NCI-H146 (cell line): ENCODE measurements at regions not wholly inside any gene's neighbourhood (a gene's known extent, or its start where the extent isn't known, plus 50 kb on each side); places are given as distances from the start of the nearest gene placed in this dataset.

ENCODE experiments used
- DNase-seq: peaks from one replicate; lab custom pipeline; 2025; lab: John Stamatoyannopoulos, UW

DNA sequence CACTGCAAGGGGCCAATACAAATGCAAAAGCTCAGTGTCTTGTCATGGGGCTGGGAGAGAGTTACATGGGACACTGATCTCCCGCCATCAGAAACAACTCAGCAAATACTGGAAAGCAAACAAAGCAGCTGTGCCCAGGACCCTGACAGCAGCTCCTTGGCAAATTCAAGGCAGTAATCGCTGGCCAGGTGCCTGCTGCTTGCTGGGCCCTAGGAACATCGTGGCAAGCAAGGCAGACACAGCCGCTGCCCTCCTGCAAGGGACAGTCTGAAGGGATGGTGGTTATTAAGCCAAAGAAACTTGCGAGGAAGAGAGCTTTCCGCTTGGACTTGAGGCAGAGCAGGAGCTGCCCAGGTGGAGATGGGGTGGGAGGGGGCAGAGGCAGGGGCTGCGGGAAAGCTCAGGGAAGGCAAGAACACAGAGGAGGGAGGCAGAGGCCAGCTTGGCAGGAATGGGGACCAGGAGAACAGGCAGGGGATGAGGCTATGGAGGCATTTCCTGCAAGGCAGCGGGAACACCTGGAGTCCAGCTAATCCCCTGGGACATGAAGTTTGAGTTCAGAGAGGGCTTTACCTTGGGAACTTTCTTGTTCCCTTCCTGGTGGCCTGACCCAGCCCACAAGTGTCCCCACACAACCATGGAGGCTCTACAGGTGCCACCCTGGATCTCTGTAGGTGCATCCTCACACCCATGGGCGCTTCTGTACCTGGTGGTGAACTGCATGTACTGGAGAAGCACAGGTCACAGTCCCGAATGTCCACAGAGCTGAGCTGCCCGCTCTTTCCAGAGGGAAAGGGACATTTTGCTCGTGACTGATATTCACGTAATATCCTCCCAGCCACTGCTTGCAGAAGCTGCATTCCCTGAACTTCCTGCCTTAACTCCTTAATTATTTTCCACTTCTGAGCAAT, 78.7 kb upstream of the ATP2B2 start:
- no peak for DNase-seq

DNA sequence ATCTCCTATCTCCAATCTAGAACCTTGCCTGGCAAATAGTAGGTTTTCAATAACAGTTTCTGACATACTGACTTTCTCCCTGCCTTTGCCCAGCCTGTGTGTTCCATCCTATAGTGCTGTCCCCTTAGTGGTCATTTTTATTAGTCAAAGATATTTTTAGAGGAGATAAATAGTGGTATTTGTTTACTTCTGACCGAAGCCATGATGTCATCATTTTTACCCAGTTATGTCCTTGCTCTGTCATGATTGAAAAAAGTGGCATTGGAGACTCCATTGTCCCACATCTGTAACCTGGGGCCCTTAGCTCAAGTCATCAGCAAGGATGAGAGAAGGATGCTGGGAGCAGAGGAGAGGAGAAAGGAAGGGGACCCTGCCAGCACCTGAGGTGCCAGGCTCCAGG, 80.6 kb upstream of the ATP2B2 start:
- no peak for DNase-seq

DNA sequence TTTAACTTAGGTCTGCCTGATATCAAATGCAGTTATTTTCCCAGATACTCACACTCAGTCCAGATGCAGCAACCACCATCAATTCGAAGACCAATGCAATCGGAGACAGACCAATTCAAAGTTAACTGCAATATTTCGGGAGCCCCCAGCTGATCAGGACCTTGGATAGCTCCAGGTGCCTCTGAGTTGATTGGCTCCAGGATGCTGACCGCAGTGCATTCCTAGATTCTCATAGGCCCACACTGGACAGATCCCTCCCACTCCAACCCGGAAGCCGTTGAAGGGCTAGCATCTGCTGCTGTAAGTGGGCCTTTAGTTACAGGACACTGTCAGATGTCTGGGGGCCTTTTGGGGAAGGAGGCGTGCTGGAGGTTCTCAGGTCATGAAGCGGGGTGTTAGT, 89.5 kb upstream of the ATP2B2 start:
- DNase-seq = no peak

DNA sequence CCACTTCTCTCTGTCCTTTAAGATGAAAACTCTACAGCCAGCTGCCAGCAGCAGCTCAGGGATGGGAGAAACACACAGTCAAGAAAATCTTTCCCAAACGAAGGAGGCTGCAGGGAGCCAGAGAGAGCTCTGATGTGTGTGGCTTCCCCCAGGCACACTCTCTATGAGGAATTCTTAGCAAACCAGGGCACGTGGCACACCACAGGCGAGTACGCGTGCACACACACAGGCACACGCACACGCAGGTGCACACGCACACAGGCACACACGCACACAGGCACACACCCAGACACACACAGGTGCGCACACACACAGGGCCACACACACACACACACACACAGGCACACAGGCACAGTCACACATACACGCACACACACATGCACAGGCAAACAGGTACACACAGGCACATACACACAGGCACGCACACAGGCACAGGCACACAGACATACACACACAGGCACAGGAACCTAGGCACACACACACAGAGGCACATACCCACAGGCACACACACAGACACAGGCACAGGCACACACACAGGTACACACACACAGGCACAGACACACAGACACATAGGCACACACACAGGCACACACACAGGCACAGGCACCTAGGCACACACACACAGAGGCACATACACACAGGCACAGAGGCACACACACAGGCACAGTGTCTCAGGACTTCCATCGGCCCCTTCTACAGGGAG, 91.5 kb upstream of the ATP2B2 start:
- DNase-seq = no peak

DNA sequence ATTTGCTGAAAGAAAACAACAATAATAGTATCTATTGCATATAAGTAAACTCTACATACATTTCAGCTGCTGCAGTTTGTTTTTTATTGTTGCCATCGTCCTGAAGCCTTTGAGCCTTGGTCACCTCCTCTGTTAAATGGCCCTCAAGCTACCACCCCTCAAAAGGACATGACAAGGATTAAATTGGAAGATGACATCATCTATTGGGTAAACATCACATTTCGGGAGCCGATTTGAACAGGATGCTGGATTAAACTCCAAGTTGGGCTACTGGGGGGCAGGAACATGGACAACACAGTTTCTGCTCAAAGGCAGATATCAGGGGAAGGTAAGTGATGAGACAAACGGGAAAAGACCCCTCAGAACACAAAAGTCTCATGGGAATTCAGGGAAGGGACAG, 92.3 kb upstream of the ATP2B2 start:
- DNase-seq = no peak

DNA sequence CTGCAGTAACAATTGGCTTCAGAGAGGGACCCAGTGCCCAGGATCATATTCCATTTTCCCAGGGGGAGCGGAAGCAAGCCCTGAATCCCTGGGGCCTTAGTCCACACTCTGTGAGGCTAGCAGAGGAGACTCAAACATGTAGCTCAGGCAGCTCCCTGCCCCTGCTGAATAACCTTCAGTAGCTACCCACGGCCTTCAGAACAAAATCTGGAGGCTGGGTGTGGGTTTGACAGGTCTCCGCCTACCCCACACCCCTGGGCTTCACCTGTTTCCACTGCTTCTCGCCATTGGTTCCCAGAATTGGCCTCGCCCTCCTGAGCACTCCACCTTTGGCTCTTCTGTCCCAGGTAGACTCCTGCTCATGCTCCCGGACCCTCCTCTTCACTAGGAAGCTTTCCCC, 93.6 kb upstream of the ATP2B2 start:
- no peak for DNase-seq

DNA sequence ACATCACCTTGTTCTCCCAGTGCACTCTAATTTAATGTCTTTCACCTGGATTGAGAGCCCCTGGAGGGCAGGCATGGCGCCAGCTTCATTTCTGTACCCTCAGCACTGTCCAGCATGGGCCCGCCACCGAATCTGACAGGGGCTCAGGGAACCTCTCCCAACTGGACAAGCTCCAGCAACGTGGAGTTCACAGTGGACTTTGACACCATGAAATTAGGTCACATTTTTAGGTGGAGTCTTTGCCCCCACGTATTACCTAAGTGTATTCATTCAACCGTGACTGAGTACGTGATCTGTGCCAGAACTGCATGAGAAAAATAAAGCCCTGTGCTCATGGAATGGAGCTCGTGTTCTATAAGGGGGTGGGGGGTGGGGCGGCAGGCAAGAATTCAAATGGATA, 94.1 kb upstream of the ATP2B2 start:
- no peak for DNase-seq

DNA sequence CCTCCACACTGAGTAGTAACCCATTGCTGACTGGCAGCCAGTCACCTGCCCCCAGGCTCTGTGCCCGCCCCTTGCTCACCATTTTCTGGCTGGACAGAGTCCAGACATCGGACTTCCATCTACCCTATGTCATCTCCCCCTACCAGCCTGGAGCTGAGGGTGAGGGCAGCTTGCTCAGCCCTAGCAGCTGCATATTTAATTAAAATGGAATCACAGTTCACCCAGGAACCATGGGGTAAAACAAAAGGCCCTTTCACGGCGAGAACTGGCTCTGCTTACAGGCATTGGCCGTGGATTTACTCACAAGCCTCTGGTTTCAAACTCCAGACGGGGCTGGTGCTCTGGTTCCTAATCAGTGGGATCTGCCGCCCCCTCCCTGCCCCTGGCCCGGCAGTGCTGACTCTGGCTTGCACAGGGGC, 94.9 kb upstream of the ATP2B2 start:
- DNase-seq = no peak

DNA sequence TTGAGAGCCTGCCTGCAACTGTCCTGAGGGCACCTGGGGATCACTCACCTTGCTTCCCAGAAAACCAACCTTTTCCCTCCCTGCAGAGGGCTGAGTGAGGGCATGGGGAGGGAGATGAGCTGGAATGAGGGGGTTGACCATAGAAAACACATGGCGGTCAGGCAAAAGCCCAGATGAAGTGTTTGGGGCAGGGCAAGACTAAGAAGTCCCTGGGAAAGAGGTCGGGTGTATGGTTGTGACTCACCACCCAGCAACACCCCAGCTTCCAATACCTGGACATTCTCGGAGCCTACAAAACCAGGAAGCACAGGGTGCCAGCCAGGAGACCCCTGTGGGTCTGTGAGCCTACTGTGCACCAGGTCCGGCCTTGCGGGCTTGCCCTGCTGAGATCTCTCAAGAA, 95.3 kb upstream of the ATP2B2 start:
- DNase-seq = no peak

DNA sequence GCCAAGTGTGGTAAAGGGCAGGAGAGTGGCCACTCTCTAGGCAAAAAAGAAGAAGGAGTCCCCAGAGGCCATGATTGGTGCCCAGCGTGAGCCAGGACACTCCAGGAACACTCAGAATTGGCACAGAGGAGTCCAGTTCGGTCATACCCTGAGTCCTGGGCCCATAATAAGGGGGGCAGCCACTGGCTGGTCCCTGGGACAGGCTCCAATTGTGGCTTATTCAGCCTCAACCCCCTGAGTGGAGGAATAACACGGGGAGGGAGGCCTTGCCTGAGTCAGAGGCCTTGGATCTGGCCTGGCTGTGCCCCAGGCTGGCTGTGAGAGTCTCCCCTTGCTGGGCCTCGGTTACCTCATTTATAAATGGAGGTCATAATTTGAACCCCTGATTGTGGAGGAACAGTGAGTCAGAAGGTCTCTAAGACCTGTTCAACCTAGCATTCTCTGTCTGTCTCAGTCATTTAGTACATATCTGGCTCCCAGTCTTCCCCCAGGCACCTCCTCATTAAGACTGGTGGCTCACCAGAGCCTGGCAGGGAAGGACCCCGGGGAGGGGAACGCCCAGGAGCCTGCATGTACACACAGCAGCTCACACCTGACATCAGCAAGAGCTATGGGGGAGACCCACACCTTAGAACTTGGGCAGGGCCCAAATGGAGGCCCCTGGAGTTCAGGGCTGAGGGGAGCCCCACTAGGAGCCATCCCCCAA, 95.9 kb upstream of the ATP2B2 start:
- no peak for DNase-seq

DNA sequence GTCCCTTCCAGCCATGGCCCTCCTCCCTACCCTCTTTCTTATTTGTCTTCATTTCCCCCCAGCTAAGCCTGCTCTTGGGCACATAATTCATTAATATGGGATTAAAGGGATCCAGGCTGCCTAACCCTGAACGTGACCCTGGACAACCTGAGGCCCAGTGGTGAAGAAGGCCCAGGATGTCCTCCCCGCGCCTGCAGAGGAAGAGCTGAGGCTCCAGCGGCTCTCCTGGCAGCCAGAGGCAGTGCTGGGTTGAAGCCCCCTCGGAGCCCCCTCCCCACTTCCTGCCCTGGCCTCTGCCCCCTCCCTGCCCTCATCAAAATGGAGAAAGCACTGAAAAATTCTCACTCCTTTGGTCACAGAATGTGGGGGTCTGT, 96.5 kb upstream of the ATP2B2 start:
- no peak for DNase-seq

DNA sequence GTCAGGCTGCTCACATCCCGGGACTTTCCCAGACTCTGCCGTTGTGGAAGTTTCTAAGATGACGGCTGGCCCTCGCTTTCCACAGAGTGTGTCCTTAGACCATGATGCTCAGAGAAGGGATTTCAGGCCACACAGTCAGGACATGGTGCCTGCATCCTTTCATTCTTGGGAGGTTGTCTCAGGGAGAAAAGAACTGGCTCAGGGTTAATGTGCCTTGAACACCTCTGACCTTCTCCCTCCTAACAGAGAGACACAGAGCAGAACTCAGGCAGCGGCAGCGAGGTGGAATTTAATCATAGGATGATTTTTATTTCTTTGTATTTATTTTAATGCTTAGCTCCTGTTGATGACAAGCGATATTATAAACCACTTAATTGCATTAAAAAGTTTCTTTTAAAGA, 96.9 kb upstream of the ATP2B2 start:
- DNase-seq = no peak

DNA sequence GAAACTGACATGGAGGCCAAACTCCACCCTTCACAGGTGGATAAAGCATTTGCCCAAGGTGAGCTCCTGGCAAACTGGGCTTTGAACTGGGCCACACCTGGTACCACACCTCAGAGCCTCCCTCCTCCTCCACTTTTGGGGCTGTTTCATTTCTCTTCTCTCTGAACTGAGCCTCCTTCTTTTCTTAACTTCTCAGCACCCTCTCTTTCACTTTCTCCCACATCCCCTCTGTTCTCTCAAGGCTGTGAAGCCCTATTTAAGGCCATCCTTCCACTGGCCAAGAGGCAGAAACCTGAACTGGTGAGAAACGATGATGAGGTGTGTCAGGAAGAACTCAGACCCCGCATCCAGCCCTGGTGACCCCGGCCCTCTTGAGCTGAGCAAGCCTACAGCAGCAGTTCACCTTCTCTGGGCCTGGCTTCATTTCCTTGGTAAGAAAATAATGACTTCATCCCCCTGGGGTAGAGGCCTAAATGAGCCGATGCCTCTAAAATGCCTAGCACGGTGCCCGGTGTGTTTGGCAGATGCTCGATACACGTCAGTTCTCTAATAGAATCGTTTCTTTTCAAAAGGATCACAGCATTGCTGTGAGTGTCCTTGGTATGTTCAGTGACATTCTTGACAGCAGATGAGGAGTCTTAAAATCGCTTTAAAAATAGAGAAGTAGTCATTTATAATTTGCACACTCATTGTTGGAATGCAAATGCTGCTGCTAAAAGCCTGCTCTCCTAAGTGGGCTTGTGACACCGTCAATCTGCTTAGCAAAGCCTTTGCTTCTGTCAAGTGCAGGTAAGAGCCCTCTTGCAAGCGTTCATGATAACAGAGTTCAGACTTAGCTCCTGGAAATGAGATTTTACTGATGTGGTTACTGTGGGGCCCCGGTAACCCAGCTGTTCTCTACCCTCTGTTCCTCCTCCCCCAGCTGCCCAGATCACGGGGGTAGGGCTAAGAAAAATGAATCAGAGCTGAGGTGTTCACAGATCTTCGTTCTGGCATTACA, 97.7 kb upstream of the ATP2B2 start:
- no peak for DNase-seq

DNA sequence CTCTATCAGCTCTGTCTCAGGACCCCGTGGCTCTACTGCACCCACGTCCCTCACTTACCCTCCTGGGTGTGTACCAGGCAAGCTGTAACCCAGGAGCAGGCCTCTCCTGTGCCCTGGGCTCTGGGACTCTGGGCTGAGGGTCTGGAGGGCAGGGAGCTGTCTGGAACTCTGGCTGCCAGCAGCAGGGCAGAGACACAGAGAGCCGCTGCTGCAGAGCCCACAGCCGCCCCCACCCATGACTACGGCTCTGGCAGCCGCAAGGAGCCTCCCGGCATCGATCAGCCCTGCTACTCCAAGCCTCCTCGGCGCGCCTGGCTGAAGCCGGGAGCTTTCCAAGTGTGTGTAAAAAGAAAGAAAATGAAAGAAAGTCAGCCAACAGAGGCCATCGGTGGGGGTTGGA, 103.7 kb upstream of the ATP2B2 start:
- DNase-seq = no peak

DNA sequence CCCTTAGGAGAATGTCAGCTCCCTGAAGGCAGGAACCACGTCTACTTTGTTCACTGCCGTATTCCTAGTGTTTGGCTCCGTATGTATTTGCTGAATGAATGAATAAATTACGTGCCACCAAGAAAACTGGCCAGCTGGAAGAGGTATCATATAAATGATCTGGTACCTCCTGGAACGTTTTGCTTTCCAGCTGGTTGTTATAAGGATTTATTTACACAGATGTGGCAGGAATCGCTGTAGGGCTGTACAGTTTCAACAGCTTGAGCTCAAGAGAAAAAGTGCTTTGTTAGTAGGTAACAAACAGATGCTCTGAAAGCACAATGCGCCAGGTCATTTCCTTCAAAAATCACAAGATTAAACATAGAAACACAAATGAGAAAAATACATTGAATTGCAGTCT, 108.8 kb upstream of the ATP2B2 start:
- DNase-seq = no peak

DNA sequence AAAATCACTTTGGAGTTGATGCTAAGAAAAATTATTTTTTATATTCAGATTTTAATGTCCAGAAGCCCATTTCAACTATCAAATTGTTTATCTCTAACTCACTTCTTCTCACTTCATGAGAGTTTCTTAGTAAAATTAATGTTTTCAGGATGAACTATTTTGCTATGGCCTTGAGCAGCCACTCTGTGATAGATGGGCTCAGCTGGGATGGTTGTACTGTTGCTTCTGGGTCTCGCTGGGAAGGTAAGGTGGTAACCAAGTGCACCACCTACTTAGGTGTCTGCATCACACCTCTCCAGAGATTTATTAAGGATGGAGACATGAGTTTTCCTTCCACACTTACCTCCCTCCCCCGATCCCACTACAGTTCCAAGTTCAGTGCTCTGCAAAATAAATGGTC, 110.3 kb upstream of the ATP2B2 start:
- DNase-seq = no peak

DNA sequence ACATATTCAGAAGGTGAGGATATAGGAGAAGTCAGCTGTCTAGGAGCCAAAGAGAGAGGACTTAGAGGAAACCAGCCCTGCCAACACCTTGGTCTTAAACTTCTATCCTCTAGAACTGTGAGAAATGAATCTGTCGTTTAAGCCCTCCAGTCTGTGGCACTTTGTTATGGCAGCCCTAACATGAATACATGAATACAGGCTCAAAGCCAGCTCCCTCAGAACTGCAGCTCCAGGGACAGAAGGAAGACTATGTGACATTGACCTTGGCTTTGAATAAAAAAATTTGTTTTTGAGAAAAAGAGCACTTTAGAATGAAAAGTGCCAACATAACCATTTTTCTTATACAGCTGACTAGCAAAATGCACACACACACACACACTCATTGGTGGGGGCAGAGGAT, 110.9 kb upstream of the ATP2B2 start:
- DNase-seq = no peak

DNA sequence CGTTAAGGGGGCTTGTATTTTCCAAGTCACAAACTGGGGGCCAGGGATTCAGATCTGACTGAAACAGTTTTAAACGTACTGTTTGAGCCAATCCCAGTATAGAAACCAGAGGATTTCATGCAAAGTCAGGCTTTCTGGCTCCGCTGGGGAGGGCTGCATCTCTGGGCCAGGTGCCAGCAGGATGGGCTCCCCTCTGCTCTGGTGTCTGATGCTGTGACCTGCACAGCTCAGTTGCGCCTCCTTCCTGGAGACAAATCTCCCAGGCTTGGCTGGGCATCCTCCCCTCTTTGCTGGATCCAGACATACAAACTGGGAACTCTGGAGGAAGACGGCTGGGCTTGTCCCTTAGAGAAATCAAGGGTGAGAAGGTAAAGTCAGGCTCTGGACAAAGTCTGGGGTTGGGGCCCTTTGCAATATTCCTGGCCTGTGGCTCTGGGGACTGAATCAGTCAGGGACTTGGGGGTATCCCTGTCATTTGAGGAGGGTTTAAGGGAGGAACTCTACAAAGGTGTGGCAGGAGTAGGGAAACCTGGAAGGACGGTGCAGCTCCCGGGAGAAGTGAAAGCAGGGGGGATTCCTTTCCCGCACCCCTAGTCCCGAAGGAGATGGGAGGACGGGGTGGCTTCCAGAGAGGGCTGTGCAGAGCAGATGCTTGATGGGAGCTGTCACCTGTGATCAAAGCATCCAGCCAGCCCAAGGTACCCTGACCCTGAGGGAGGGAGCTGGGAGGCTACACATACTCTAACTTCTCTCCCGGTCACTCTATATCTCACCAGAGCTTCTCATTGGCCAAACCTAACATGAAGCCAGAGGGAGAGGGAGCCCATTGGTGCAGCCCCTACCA, 114.8 kb upstream of the ATP2B2 start:
- DNase-seq = no peak

DNA sequence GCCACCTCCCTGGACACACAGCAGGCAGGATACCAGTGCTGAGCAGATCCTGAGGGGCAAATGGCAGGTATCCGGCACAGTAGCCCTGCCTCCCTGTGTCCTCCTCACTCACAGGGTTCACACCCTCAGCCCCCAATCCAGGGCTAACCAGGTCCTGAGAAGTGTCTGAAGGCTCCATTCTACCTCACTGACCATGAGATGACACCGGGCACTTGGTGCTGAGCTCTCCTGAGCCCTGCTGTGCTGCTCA, 115.4 kb upstream of the ATP2B2 start:
- no peak for DNase-seq

DNA sequence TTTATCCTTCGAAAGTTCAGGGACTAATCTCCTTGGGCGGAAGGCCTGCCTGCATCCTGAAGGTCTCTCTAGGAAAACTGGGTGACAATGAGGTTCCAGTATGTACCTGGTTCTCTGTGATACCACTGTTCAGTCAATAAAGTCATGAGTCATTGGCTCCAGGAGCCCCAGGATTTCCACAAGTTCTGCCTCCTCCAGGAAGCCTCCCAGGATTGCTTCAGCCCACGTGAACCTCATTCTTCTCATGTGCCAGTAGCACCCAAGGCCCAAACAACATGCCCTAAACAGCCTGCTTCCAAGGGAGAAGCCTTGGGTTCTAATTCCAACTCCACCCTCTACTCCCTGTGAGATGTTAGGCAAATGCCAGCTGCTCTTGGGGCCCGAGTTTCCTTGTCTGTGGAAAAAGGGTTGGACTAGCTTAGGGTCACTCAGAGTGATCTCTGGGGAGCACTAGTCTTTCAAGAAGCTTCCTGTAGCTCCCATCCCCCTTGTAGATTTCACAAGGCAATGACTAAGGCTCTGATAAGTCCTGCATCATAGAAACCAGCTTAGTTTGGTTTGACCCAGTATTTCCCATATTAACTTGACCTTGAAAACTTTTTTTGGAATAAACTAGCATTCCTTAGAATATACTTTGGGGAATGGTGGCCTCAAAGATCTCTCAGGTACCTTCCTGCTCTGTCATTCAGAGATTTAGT, 118.3 kb upstream of the ATP2B2 start:
- no peak for DNase-seq

DNA sequence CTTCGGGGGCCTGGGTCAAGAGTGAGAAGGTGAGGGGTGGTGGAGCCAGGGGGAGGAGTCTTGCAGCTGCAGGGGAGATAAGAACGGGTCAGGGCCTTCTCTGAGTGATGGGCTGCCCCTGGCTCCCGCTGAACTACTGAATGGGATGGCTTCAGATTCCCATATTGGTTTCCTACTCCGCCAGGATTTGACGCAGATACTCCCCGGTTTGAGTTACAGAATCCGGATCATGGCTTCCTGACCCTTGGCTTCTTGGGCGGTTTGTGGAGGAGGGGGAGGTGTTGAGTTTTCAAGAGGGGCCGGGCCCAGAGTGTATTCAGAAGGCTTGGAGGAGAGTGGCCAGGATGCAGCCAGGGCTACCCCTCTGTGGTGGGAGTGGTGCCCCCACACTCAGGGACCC, 119.9 kb upstream of the ATP2B2 start:
- no peak for DNase-seq
